GM03348 (cell line): ENCODE measurements at regions not wholly inside any gene's neighbourhood (a gene's known extent, or its start where the extent isn't known, plus 50 kb on each side); places are given as distances from the start of the nearest gene placed in this dataset.
"Not testable (repeated sequence)": the region's sequence is repeated elsewhere in the genome, so short reads cannot be mapped to it uniquely, and the experiment has no call there.

Experiments
- DNase-seq: peaks from one replicate; pipeline ENCODE4 v3.0.0; 2012; ENCODE audit warnings: low spot score

DNA sequence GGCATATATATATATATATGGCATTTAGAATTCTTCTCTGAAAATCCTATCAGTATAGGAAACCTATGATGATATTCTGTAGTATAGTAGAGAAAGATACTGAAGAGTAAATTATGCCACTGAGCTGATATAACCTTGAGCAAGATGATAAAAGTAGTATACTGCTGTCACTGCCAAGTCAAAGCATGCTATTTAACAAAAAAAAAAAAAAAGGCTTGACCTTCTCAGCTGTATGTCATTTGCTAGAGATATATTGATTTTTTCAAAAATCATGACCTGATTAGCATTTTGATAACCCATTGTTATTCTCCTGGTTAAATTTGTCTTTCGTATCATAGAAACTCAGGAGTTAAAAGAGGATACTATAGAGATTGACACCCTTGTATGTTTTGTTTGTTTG is 299.4 kb downstream of the ADAMTS20 start:
- DNase-seq = no peak

DNA sequence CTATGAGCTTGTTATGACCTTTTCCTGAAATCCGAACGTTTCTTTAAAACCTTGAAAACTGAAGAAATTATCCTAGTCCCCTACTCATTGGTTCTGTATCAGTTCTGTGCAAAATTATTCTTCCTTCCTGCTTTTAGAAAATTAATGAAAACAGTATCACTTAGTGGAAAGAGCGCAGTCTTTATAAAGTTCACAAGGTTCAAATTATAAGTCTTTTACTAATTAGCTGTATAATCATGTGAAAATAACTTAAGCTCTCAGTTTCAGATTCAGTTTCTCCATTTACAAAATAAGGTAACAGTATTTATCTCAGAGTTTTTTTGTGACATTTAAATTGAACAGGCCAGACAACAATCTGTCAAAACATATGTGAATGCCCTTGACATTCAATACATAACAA is 306.1 kb downstream of the ADAMTS20 start:
- no peak for DNase-seq

DNA sequence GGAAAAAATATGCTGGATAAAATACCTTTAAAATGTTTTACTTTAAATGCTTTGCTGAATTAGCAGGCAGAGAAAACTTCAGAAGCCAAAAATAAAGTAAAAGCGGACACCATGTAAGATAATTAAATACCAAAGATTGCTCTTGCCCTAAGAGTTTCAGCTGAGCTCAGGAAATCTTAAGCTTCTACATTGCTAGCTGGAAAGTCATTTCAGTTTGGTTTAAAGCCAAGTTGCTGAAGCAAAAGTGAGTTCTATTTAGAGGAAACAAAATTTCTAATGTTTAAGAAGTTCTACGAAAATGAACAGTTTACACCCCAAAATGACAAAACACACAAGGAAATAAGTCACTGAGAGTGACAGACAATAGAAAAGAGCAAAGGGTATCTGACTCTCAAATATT is 310.0 kb downstream of the ADAMTS20 start:
- peak; percentile 4 for DNase-seq

DNA sequence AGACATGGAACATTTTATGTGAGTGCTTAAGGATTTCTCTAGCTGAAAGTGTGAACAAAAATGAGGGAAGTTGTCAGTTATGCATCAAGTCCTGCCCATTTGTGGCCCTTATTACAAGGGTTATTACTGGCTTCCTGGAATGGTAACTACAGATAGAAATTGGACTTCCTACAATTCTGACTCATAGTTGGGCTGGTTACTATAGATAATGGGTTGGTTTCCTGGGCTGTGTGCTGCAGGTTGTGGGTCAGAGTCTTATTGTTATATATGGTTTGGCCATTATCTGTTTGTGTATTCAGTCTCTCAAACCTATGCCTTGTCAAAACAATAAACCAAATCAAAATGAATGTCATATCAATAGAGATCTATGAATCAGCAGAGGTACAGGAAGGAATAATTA is 313.7 kb downstream of the ADAMTS20 start:
- no peak for DNase-seq

DNA sequence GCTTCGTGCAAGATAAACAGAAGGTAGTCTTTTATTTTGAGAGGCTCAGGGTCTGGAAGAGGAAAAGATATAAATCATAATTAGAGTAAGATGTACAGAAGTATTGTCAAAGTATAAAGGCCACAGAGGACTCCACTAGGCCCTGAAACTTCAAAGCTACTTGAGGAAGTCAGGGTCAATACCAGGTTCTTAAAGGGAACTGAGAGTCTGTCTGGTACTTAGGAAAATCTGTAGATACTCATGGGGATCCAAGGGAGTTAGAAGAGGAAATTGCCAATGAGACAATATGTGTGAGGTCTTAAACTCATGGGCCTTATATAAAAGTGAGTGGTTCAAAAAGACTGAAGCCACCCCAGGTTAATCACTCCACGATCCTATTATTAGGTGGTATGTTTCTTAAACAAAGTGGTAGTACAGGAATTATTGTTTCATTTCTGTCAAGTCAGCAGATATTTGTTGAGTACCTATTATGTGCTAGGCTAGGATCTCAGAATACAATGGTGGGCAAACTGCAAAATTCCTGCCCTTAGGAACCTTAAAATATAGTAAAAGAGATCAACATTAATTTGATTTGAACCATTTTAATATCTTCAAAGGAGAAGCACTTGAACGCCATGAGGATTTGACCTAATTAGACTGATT is 314.6 kb downstream of the ADAMTS20 start:
- DNase-seq = no peak

DNA sequence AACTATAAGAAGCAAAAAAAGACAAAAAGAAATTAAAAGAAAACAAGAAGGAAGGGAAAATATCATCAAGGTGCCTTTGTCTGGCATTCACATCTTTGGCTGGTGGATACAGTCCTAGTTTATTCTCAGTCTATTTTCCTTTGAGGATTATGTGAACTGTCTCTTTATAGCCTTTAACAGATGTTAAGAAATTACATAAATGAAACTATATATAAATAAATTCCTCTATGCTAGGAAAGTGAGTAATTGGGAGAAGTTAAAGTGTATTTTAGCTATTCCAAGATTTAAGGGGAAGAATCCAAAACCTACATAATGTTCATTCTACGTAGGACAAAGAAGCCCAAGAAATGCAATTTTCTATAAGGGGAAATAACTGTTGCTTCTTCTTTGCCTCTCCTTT is 316.3 kb downstream of the ADAMTS20 start:
- no peak for DNase-seq

DNA sequence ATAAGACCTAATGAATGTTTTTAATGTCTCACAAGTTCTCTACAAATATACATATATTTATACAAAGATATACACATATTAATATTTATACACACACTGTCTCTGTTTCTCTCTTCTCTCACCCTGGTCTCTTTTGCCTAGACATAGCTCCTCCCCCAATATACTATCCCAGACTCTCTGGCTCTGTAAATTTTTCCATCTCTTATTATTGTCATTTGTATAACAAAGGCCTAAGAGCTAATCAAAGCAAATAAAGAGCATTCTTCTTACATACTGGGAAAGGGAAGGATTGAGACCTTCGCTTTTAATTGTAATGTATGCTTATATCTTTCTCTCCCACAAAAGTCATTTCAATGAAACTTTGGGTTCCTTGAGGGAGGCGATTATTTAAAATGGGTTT is 318.1 kb downstream of the ADAMTS20 start:
- DNase-seq = no peak

DNA sequence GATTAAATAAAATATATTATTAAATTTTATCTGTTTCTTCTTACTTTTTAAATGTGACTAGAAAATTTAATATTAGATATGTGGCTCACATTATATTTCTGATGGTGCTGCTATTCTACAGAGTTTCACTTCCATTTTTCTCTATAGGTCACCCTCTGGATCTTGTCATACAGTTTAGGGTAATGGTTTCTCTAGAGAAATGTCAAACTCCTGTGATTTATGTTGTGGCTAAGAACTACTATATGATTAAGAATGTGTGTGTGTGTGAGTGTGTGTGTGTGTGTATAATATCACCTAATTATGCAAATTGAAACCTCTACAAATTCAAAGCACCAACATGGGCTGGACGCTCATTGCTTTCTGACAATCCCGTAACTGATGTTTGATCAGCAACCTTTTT is 325.9 kb downstream of the ADAMTS20 start:
- DNase-seq = no peak

DNA sequence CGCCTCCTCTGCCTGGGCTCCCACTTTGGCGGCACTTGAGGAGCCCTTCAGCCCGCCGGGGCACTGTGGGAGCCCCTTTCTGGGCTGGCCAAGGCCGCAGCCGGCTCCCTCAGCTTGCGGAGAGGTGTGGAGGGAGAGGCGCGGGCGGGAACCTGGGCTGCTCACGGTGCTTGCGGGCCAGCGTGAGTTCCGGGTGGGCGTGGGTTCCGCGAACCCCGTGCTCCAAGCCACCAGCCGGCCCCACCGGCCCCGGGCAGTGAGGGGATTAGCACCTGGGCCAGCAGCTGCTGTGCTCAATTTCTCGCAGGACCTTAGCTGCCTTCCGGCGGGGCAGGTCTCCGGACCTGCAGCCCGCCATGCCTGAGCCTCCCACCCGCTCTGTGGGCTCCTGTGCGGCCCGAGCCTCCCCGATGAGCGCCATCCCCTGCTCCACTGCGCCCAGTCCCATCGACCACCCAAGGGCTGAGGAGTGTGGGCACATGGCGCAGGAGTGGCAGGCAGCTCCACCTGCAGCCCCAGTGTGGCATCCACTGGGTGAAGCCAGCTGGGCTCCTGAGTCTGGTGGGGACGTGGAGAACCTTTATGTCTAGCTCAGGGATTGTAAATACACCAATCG is 327.7 kb downstream of the ADAMTS20 start:
- DNase-seq = not testable (repeated sequence)

DNA sequence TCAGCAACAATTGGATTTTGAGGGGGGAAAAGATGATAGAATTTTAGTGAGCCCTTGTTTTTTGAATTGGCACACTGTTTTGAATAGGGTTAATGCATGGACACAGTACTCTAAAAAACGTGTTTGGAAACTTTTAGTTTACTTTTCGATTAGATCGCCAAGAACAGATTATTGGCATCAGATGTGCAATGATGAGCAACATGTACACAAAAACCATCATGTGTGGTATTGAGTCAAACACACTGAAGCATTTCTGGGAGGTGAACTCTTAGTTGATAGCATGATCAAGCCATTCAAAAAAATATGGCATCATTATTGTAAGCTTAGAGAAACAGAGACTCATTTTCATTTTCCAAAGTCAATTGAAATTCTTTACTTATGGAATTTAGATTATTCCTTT is 329.2 kb downstream of the ADAMTS20 start:
- no peak for DNase-seq

DNA sequence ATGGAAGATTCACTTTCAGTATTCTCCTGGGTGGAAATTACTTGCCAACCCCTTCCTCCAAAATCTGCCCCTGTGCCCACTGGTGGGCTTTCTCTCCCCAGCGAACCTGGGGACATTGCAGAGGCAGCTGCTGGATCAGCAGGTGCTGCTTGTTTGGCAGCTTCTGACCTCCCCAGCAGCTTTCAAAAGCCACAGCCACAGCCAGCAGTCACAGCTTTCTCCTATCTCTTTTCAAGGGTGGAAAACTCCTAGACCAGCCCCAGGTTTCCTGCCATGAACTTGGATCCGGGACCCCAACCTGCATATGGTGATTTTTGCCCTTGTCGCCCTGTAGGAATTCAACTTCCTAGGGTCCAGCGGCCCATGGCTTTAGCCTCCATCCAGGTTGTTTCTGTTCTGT is 330.8 kb downstream of the ADAMTS20 start:
- no peak for DNase-seq

DNA sequence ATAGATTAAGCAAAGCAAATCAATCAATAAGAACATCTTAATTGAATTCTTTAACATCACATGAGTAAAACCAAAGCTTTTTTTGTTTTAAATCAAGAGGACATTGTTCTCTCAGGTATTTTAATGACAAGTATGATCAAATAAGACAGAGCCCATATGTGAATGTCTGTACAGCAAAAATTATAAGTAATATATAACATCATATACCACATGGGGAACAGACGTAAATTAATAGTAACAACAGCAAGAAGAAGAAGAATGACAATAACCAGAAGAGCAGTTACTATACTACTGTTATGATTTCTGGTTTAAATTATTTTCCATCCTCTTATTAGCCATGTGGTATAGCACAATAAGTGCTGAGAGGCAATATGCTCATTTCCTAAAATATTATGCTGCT is 335.5 kb downstream of the ADAMTS20 start:
- DNase-seq = no peak

DNA sequence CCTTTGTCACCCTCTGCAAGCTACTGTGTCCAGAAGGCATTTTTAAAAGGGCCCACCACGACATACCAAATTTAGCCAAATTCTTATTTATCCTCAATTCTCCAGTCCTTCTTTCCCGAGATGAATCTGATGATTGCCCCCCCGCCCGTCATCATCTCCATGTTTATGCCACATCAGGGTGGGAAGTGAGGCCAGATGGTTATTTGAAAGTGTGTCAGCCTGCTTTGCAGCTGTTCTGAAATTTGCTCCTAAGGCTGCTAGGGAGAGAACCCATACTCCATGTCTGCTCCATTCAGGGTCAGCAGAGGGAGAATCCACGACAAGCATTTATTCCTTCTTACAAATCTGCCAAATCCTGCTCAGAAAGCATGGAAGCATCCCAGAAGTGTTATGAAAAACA is 337.8 kb downstream of the ADAMTS20 start:
- no peak for DNase-seq

DNA sequence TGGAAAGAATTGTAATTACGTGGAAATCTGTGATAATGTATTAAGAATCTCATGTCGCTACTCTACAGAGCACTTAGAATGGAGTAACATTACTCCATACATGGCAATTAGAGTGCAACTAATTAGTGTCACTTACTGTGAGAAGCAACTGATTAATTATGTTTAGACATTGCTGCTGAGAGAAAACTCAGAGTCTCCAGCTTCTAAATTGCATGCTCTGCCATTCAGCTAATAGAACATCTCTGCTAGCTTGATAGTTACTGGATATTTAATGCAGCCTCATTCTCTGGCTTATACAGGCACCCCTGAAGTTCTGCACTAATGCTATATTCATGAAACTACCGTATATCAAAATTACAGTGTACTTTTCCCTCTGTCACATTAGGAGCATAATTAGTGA is 338.4 kb downstream of the ADAMTS20 start:
- DNase-seq = no peak

DNA sequence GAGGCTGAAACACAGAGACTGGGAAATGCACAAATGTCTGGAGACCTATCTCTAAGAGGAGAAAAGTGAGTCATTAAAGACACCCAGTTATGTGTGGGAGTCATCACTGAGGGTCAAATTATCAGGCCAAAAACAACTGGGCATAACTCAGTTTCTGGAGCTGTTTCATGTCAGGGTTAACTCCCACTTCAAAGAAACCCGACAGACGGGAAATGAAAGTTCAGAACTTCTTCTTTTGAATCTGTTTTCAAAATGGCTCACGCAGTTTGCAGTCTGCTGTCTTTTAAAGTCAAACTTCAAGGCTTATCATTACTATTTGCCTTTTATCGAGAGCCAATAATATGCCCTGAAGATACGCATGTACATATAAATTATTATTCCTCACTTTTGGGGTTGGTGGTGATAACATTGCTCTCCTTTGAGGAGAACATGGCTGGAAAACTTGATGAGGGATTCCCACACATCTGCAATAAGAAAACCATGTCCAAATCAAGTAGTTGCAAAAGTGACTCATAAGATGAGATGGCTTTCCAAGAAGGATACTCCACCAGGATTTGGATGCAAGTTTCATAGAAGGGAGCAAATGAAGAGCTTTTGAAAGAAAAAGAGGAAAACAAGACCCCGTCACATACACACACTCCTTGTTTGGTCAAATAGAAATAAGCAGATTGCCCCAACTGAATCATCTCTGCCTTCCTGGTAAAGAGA is 341.4 kb downstream of the ADAMTS20 start:
- DNase-seq = peak; percentile 12

DNA sequence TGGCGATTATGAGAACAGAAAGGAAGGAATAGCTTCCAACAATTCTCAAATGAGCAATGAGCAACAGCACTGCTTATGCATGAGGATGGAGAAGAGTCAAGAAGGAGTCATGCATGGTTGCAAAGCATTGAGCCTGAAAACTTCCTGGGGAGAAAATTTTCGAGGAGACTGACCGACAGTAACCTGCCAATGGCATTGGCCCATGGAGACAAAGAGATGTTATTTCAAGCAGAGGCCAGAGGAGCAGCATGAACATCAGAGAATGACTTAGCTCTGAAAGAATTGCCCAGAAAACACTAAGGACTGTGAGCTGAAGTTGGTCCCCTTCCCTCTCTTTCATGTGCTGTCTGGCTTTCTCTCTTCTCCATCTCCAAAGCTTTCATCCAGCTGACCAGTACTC is 343.4 kb downstream of the ADAMTS20 start:
- no peak for DNase-seq

DNA sequence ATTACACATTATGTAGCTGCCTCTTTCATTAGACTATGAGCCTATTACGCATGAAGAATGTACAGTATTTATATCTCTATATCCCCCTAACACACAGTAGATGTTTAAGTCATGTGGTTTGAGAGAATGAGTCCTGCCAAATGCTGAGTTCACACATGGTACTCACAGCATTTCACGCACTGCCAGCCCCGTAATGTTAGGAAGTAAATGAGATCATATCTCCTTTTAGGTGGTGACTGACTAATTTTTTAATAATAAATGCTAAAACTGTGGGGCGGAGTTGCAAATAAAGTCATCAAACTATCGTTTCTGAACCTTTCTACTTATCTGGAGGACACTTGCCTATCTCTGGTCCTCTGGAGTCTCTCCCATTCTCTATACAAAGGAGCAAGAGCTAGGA is 343.8 kb downstream of the ADAMTS20 start:
- DNase-seq = no peak

DNA sequence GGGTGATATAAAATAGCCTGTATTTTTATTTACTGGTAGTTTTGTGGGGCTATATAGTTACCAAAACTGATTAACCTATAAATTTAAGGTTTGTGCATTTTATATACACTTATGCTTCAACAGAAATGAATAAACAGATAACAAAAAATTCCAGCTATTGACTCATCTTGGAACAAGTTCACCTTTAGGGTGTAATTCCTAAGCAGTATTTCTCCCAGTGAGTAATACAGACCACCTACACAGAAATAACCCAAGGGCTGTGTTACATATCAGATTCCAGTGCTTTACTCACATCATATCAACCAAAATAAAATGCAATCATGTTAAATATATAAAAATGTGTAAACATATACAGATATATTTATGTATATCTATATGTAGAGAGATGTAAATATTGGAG is 345.6 kb downstream of the ADAMTS20 start:
- DNase-seq = peak; percentile 5

DNA sequence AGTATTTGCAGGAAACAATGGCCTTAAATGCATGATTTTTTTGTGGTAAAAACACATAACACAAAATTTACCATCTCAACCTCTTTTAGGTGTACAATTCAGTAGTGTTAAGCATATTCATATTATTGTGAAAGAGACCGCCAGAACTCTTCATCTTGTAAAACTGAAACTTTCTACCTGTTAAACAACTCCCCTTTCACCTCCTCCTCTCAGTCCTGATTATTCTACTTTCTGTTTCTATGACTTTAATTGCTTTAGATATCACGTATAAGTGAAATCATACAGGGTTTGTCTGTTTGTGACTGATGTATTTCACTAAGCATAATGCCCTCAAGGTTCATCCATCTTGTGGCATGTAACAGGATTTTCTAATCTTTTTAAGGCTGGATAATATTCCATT is 353.4 kb downstream of the ADAMTS20 start:
- DNase-seq = no peak

DNA sequence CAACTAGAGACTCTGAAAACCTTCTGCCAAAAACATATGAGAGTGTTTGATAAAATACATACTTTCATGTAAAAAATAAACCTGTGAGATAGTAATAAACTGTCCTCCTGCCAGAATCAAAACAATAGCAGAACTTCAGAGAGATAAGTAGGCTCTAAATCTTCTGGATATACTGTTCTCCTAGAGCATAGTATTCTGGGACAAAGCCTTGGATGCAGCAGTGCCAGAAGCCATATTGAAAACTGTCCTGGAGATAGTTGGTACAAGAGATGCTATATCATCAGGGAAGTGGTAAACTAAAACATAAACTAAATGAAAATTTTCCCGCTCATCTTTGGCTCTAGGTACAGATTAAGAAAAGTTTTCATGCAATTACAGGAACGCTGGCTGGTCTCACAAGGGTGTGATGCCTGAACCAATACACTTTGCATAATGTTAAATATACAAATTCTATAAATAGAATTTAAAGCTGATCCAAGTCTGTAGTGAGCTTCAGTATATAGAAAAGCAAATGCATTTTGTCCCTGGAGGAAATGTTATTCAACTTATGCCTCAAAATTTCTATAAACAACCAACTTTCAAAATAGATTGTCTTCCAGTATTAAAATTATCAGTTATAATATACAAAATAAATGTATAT is 355.6 kb downstream of the ADAMTS20 start:
- no peak for DNase-seq

DNA sequence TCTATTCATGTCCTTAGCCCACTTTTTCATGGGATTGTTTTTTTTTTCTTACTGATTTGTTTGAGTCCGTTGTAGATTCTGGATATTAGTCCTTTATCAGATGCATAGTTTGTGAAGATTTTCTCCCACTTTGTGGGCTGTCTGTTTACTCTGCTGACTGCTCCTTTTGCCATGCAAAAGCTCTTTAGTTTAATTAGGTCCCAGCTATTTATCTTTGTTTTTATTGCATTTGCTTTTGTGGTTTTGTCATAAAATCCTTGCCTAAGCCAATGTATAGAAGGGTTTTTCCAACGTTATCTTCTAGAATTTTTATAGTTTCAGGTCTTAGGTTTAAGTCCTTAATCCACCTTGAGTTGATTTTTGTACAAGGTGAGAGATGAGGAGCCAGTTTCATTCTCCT is 358.9 kb downstream of the ADAMTS20 start:
- DNase-seq = not testable (repeated sequence)

DNA sequence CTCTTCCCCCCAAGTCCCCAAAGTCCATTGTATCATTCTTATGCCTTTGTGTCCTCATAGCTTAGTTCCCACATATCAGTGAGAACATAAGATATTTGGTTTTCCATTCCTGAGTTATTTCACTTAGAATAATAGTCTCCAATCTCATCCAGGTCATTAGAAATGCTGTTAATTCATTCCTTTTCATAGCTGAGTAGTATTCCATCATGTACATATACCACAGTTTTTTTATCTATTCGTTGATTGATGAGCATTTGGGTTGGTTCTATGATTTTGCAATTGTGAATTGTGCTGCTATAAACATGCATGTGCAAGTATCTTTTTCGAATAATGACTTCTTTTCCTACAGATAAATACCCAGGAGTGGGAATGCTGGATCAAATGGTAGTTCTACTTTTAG is 359.6 kb downstream of the ADAMTS20 start:
- not testable (repeated sequence) for DNase-seq

DNA sequence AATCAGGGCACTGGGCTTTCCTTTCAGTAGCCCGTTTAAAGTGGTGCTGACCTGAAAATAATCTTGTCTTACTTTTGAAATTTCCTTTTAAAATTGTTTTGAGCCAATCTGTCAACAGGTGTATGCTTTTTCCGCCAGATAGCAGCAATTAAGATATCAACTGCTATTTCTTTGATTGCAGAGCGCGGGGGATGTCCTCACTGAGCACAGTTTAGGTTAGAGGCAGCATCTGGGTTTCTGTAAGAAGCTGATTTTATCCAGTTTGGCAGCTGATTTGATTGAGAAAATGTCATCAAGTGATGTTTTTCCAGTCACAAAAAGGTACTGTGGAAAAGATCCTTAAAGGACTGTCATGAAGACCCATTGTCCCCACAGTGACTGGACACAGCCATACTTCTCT is 371.8 kb downstream of the ADAMTS20 start:
- DNase-seq = no peak
